Hepatocyte (in vitro differentiated cells): ENCODE measurements at regions not wholly inside any gene's neighbourhood (a gene's known extent, or its start where the extent isn't known, plus 50 kb on each side); places are given as distances from the start of the nearest gene placed in this dataset.

Experiments
- DNase-seq: peaks from one replicate; pipeline ENCODE4 v3.0.0-alpha.2; 2016; ENCODE audit warnings: low spot score
- H2AFZ ChIP-seq: fragments of 200-600 bp; sonication (generic); 2 replicates; pipeline ENCODE4 v1.6.0; 2016; ENCODE audit warnings: antibody characterized with exemption, mild to moderate bottlenecking
- H3K27ac ChIP-seq: fragments of 200-600 bp; sonication (generic); 2 replicates; pipeline ENCODE4 v1.5.1; 2016; ENCODE audit warnings: mild to moderate bottlenecking
- H3K27me3 ChIP-seq: fragments of 200-600 bp; sonication (generic); 2 replicates; pipeline ENCODE4 v1.6.1; 2016
- H3K36me3 ChIP-seq: fragments of 200-600 bp; sonication (generic); replicated peaks from 2 replicates; pipeline ENCODE4 v1.5.1; 2016; ENCODE audit warnings: low read depth; ENCODE audit not compliant: insufficient read depth
- H3K4me1 ChIP-seq: fragments of 200-600 bp; sonication (generic); 2 replicates; pipeline ENCODE4 v1.5.1; 2016; ENCODE audit warnings: mild to moderate bottlenecking, moderate library complexity; ENCODE audit not compliant: insufficient read depth
- H3K4me2 ChIP-seq: fragments of 200-600 bp; sonication (generic); 2 replicates; pipeline ENCODE4 v1.6.0; 2016
- H3K4me3 ChIP-seq: fragments of 200-600 bp; sonication (generic); 2 replicates; pipeline ENCODE4 v1.5.1; 2016; ENCODE audit warnings: mild to moderate bottlenecking
- H3K79me2 ChIP-seq: fragments of 200-600 bp; sonication (generic); 2 replicates; pipeline ENCODE4 v1.6.0; 2017; ENCODE audit warnings: mild to moderate bottlenecking
- H3K9me2 ChIP-seq: fragments of 200-600 bp; sonication (generic); replicated peaks from 2 replicates; pipeline ENCODE4 v1.6.0; 2017; ENCODE audit warnings: mild to moderate bottlenecking; ENCODE audit not compliant: insufficient read depth
- H3K9me3 ChIP-seq: fragments of 200-600 bp; sonication (generic); 2 replicates; pipeline ENCODE4 v1.5.1; 2016; ENCODE audit warnings: low read depth, mild to moderate bottlenecking
- H4K20me1 ChIP-seq: fragments of 200-600 bp; sonication (generic); 2 replicates; pipeline ENCODE4 v1.6.0; 2016; ENCODE audit warnings: mild to moderate bottlenecking; ENCODE audit not compliant: insufficient read depth, poor library complexity, severe bottlenecking
- CTCF ChIP-seq: fragments of 200-600 bp; sonication (generic); IDR thresholded peaks from 2 replicates; pipeline ENCODE4 v1.5.1; 2016; ENCODE audit warnings: antibody characterized with exemption, mild to moderate bottlenecking; ENCODE audit not compliant: poor library complexity
- EZH2 ChIP-seq: fragments of 200-600 bp; sonication (generic); IDR thresholded peaks from 2 replicates; pipeline ENCODE4 v1.6.1; 2016; ENCODE audit warnings: antibody characterized with exemption, mild to moderate bottlenecking, borderline replicate concordance
- EZH2phosphoT487 ChIP-seq: fragments of 200-600 bp; sonication (generic); IDR thresholded peaks from one replicate; pipeline ENCODE4 v1.6.1; 2018; ENCODE audit warnings: antibody characterized with exemption, mild to moderate bottlenecking, low read depth, moderate library complexity; ENCODE audit not compliant: unreplicated experiment, severe bottlenecking
- WGBS: methylation state at CpG from one replicate; pipeline ENCODE4 v1.1.6; 2016; ENCODE audit warnings: low lambda C conversion rate; ENCODE audit errors: missing lambda C conversion rate; 5-methylcytosine and 5-hydroxymethylcytosine counted together

- H3K27ac ChIP-seq, result no peak overlapping the region
- no peak overlapping the region for H3K4me2 ChIP-seq
- TF ChIP-seq CTCF, result no peak
- no peak for TF ChIP-seq EZH2phosphoT487
- no peak for TF ChIP-seq EZH2
- H3K9me3 ChIP-seq, result no peaks in the 10 kb centered on the region
- H4K20me1 ChIP-seq, result no peaks in the 10 kb centered on the region
- H3K4me1 ChIP-seq, result no peaks in the 10 kb centered on the region
- H3K9me2 ChIP-seq, result no peaks in the 10 kb centered on the region
- 94% methylated on average over 3 of the region's 3 CpGs for WGBS
- no peaks in the 10 kb centered on the region for H3K79me2 ChIP-seq
- no peaks in the 10 kb centered on the region for H3K36me3 ChIP-seq
- no peak for DNase-seq
- peaks cover 35% of the 10 kb centered on the region for H3K27me3 ChIP-seq
- H2AFZ ChIP-seq, result no peak overlapping the region
- H3K4me3 ChIP-seq, result no peak overlapping the region
Measured at GRCh38 chr6:19694697-19695096, 142.5 kb upstream of the ID4 start.

- Histone ChIP-seq H3K4me3 (no peak overlapping the region), H3K79me2 (no peaks in the 10 kb centered on the region), H4K20me1 (no peaks in the 10 kb centered on the region), H3K27ac (no peak overlapping the region), H3K9me2 (no peaks in the 10 kb centered on the region), H3K4me2 (no peak overlapping the region), H3K9me3 (no peaks in the 10 kb centered on the region), H3K4me1 (no peaks in the 10 kb centered on the region), H3K36me3 (no peaks in the 10 kb centered on the region), H2AFZ (no peak overlapping the region), H3K27me3 (peaks cover 4% of the 10 kb centered on the region)
- TF ChIP-seq CTCF (no peak), EZH2 (no peak), EZH2phosphoT487 (no peak)
- WGBS, result 58% methylated on average over 3 of the region's 3 CpGs
- DNase-seq, result no peak
Measured at GRCh38 chr6:19697744-19698290, 139.4 kb upstream of the ID4 start.

GRCh38 chr6:19699932-19700331 lies 137.2 kb upstream of the ID4 start:
- Histone ChIP-seq H3K9me3 (no peaks in the 10 kb centered on the region), H3K4me3 (no peak overlapping the region), H3K4me1 (no peaks in the 10 kb centered on the region), H3K27me3 (no peaks in the 10 kb centered on the region), H3K27ac (no peak overlapping the region), H3K79me2 (no peaks in the 10 kb centered on the region), H3K4me2 (no peak overlapping the region), H2AFZ (no peak overlapping the region), H4K20me1 (no peaks in the 10 kb centered on the region), H3K36me3 (no peaks in the 10 kb centered on the region), H3K9me2 (no peaks in the 10 kb centered on the region)
- 85% methylated on average over 4 of the region's 4 CpGs for WGBS
- DNase-seq, result no peak
- TF ChIP-seq EZH2 (no peak), CTCF (no peak), EZH2phosphoT487 (no peak)

GRCh38 chr6:19705606-19706005 lies 131.6 kb upstream of the ID4 start:
- DNase-seq, result no peak
- Histone ChIP-seq H3K79me2 (no peaks in the 10 kb centered on the region), H4K20me1 (no peaks in the 10 kb centered on the region), H3K27me3 (no peaks in the 10 kb centered on the region), H3K4me3 (no peak overlapping the region), H3K4me2 (no peak overlapping the region), H3K9me3 (no peaks in the 10 kb centered on the region), H3K9me2 (no peaks in the 10 kb centered on the region), H3K4me1 (no peaks in the 10 kb centered on the region), H3K27ac (no peak overlapping the region), H2AFZ (no peak overlapping the region), H3K36me3 (no peaks in the 10 kb centered on the region)
- WGBS, result 88% methylated on average over 5 of the region's 5 CpGs
- TF ChIP-seq EZH2 (no peak), CTCF (no peak), EZH2phosphoT487 (no peak)
